ENCODE measurements at regions not wholly inside any gene's neighbourhood (a gene's known extent, or its start where the extent isn't known, plus 50 kb on each side); places are given as distances from the start of the nearest gene placed in this dataset.

GRCh38 chr17:15894913-15895658, 49.8 kb upstream of the ADORA2B start:
- no peak for DNase-seq (ENCODE audit: low spot score)

All from HT-29 (cell line).